ENCODE measurements at regions not wholly inside any gene's neighbourhood (a gene's known extent, or its start where the extent isn't known, plus 50 kb on each side); places are given as distances from the start of the nearest gene placed in this dataset.
"Not testable (repeated sequence)": the region's sequence is repeated elsewhere in the genome, so short reads cannot be mapped to it uniquely, and the experiment has no call there.

GRCh38 chr3:87732294-87732693, 326.5 kb downstream of the CGGBP1 start:
- Mint-ChIP-seq H3K4me3 (no peak overlapping the region), H3K9me3 (no peaks in the 10 kb centered on the region), H3K27me3 (ENCODE audit: low read depth) (no peaks in the 10 kb centered on the region), H3K27ac (no peak overlapping the region), H3K4me1 (ENCODE audit: low read depth) (no peaks in the 10 kb centered on the region), H3K36me3 (ENCODE audit: insufficient read depth in 2 of 2) (no peaks in the 10 kb centered on the region)
- no peak for DNase-seq
- no peak for ATAC-seq (replicated peaks in 1 of 2)

- DNase-seq = no peak
- Mint-ChIP-seq H3K9me3 (peaks cover 0 to 6% of the 10 kb centered on the region in 2 donors), H3K4me3 (no peak overlapping the region), H3K27me3 (ENCODE audit: low read depth) (no peaks in the 10 kb centered on the region), H3K36me3 (ENCODE audit: insufficient read depth in 2 of 2) (no peaks in the 10 kb centered on the region), H3K27ac (no peak overlapping the region), H3K4me1 (ENCODE audit: low read depth) (no peaks in the 10 kb centered on the region)
- no peak for ATAC-seq (replicated peaks in 1 of 2)
Measured at GRCh38 chr3:87727783-87728182, 331.0 kb downstream of the CGGBP1 start.

GRCh38 chr3:87719060-87719459, 339.7 kb downstream of the CGGBP1 start:
- no peak overlapping the region for H3K4me3 Mint-ChIP-seq
- no peak for ATAC-seq (replicated peaks in 1 of 2)
- no peaks in the 10 kb centered on the region for H3K4me1 Mint-ChIP-seq (ENCODE audit: low read depth)
- DNase-seq = no peak
- no peaks in the 10 kb centered on the region for H3K36me3 Mint-ChIP-seq (ENCODE audit: insufficient read depth in 2 of 2)
- H3K27me3 Mint-ChIP-seq (ENCODE audit: low read depth) = no peaks in the 10 kb centered on the region
- H3K27ac Mint-ChIP-seq = no peak overlapping the region
- peaks cover 2 to 4% of the 10 kb centered on the region in 2 donors for H3K9me3 Mint-ChIP-seq

- H3K4me1 Mint-ChIP-seq (ENCODE audit: low read depth) = no peaks in the 10 kb centered on the region
- no peak overlapping the region for H3K4me3 Mint-ChIP-seq
- H3K27ac Mint-ChIP-seq = no peak overlapping the region
- DNase-seq (no peak), ATAC-seq (replicated peaks in 1 of 2) (no peak)
- no peaks in the 10 kb centered on the region for H3K36me3 Mint-ChIP-seq (ENCODE audit: insufficient read depth in 2 of 2)
- peaks cover 0 to 8% of the 10 kb centered on the region in 2 donors for H3K9me3 Mint-ChIP-seq
- no peaks in the 10 kb centered on the region for H3K27me3 Mint-ChIP-seq (ENCODE audit: low read depth)
Measured at GRCh38 chr3:87710511-87710910, 348.3 kb downstream of the CGGBP1 start.

GRCh38 chr3:87710028-87710427, 348.8 kb downstream of the CGGBP1 start:
- ATAC-seq (replicated peaks in 1 of 2) (no peak), DNase-seq (no peak)
- H3K36me3 Mint-ChIP-seq (ENCODE audit: insufficient read depth in 2 of 2) = no peaks in the 10 kb centered on the region
- no peak overlapping the region for H3K4me3 Mint-ChIP-seq
- H3K27ac Mint-ChIP-seq = no peak overlapping the region
- peaks cover 0 to 8% of the 10 kb centered on the region in 2 donors for H3K9me3 Mint-ChIP-seq
- H3K4me1 Mint-ChIP-seq (ENCODE audit: low read depth) = no peaks in the 10 kb centered on the region
- no peaks in the 10 kb centered on the region for H3K27me3 Mint-ChIP-seq (ENCODE audit: low read depth)

GRCh38 chr3:87706176-87706575, 352.6 kb downstream of the CGGBP1 start:
- Mint-ChIP-seq H3K27ac (no peak overlapping the region), H3K9me3 (peaks cover 0 to 8% of the 10 kb centered on the region in 2 donors), H3K27me3 (ENCODE audit: low read depth) (no peaks in the 10 kb centered on the region), H3K4me3 (no peak overlapping the region), H3K4me1 (ENCODE audit: low read depth) (no peaks in the 10 kb centered on the region), H3K36me3 (ENCODE audit: insufficient read depth in 2 of 2) (no peaks in the 10 kb centered on the region)
- no peak for DNase-seq
- ATAC-seq (replicated peaks in 1 of 2) = no peak

GRCh38 chr3:87702600-87702999, 356.2 kb downstream of the CGGBP1 start:
- H3K9me3 Mint-ChIP-seq = peaks cover 0 to 3% of the 10 kb centered on the region in 2 donors
- no peaks in the 10 kb centered on the region for H3K27me3 Mint-ChIP-seq (ENCODE audit: low read depth)
- H3K4me3 Mint-ChIP-seq = no peak overlapping the region
- no peaks in the 10 kb centered on the region for H3K36me3 Mint-ChIP-seq (ENCODE audit: insufficient read depth in 2 of 2)
- no peak overlapping the region for H3K27ac Mint-ChIP-seq
- H3K4me1 Mint-ChIP-seq (ENCODE audit: low read depth) = no peaks in the 10 kb centered on the region
- DNase-seq = no peak
- no peak for ATAC-seq (replicated peaks in 1 of 2)

GRCh38 chr3:87696124-87697013, 362.4 kb downstream of the CGGBP1 start:
- H3K4me3 Mint-ChIP-seq = no peak overlapping the region
- H3K4me1 Mint-ChIP-seq (ENCODE audit: low read depth) = no peaks in the 10 kb centered on the region
- DNase-seq (no peak), ATAC-seq (replicated peaks in 1 of 2) (no peak)
- no peaks in the 10 kb centered on the region for H3K36me3 Mint-ChIP-seq (ENCODE audit: insufficient read depth in 2 of 2)
- no peaks in the 10 kb centered on the region for H3K9me3 Mint-ChIP-seq
- H3K27ac Mint-ChIP-seq = no peak overlapping the region
- no peaks in the 10 kb centered on the region for H3K27me3 Mint-ChIP-seq (ENCODE audit: low read depth)

- Mint-ChIP-seq H3K4me3 (no peak overlapping the region), H3K9me3 (no peaks in the 10 kb centered on the region), H3K4me1 (ENCODE audit: low read depth) (no peaks in the 10 kb centered on the region), H3K36me3 (ENCODE audit: insufficient read depth in 2 of 2) (no peaks in the 10 kb centered on the region), H3K27me3 (ENCODE audit: low read depth) (no peaks in the 10 kb centered on the region), H3K27ac (no peak overlapping the region)
- DNase-seq (no peak), ATAC-seq (replicated peaks in 1 of 2) (no peak)
Measured at GRCh38 chr3:87694678-87695077, 364.1 kb downstream of the CGGBP1 start.

- DNase-seq (no peak), ATAC-seq (replicated peaks in 1 of 2) (no peak)
- Mint-ChIP-seq H3K4me3 (no peak overlapping the region), H3K4me1 (ENCODE audit: low read depth) (no peaks in the 10 kb centered on the region), H3K27me3 (ENCODE audit: low read depth) (no peaks in the 10 kb centered on the region), H3K27ac (no peak overlapping the region), H3K36me3 (ENCODE audit: insufficient read depth in 2 of 2) (no peaks in the 10 kb centered on the region), H3K9me3 (no peaks in the 10 kb centered on the region)
Measured at GRCh38 chr3:87691109-87691508, 367.7 kb downstream of the CGGBP1 start.

- not testable (repeated sequence) for H3K4me1 Mint-ChIP-seq (ENCODE audit: low read depth); H3K9me3 Mint-ChIP-seq; H3K27me3 Mint-ChIP-seq (ENCODE audit: low read depth); H3K4me3 Mint-ChIP-seq; DNase-seq; H3K27ac Mint-ChIP-seq; ATAC-seq (replicated peaks in 1 of 2); H3K36me3 Mint-ChIP-seq (ENCODE audit: insufficient read depth in 2 of 2)
Measured at GRCh38 chr3:87678984-87679660, 379.7 kb downstream of the CGGBP1 start.

- peaks cover 7% of the 10 kb centered on the region for H3K27me3 Mint-ChIP-seq (ENCODE audit: low read depth)
- H3K27ac Mint-ChIP-seq = no peak overlapping the region
- no peaks in the 10 kb centered on the region for H3K36me3 Mint-ChIP-seq (ENCODE audit: insufficient read depth in 2 of 2)
- no peaks in the 10 kb centered on the region for H3K9me3 Mint-ChIP-seq
- peaks cover 6% of the 10 kb centered on the region for H3K4me1 Mint-ChIP-seq (ENCODE audit: low read depth)
- ATAC-seq (replicated peaks in 1 of 2) = no peak
- H3K4me3 Mint-ChIP-seq = no peak overlapping the region
- no peak for DNase-seq
Measured at GRCh38 chr3:87674397-87675161, 384.2 kb downstream of the CGGBP1 start.

GRCh38 chr3:87673132-87673531, 385.7 kb downstream of the CGGBP1 start:
- Mint-ChIP-seq H3K9me3 (no peaks in the 10 kb centered on the region), H3K4me3 (no peak overlapping the region), H3K4me1 (ENCODE audit: low read depth) (peaks cover 6% of the 10 kb centered on the region), H3K27ac (no peak overlapping the region), H3K27me3 (ENCODE audit: low read depth) (peaks cover 7% of the 10 kb centered on the region), H3K36me3 (ENCODE audit: insufficient read depth in 2 of 2) (no peaks in the 10 kb centered on the region)
- DNase-seq (no peak), ATAC-seq (replicated peaks in 1 of 2) (no peak)
